Skeletal muscle satellite cell (primary cell): ENCODE measurements at regions not wholly inside any gene's neighbourhood (a gene's known extent, or its start where the extent isn't known, plus 50 kb on each side); places are given as distances from the start of the nearest gene placed in this dataset.
"Not testable (repeated sequence)": the region's sequence is repeated elsewhere in the genome, so short reads cannot be mapped to it uniquely, and the experiment has no call there.

ENCODE experiments used
- H3K27me3 ChIP-seq: 2 replicates; pipeline ENCODE4 v1.7.0; 2013; ENCODE audit warnings: low read length; ENCODE audit not compliant: control insufficient read depth, insufficient read depth
- H3K36me3 ChIP-seq: 2 replicates; pipeline ENCODE4 v1.7.0; 2013; ENCODE audit warnings: mild to moderate bottlenecking, control low read depth, low read length; ENCODE audit not compliant: insufficient read depth
- H3K4me1 ChIP-seq: 2 replicates; pipeline ENCODE4 v1.7.0; 2013; ENCODE audit warnings: low read length; ENCODE audit not compliant: control insufficient read depth, insufficient read depth
- H3K4me2 ChIP-seq: 2 replicates; pipeline ENCODE4 v1.7.0; 2013; ENCODE audit warnings: mild to moderate bottlenecking, low read length
- H3K4me3 ChIP-seq: 2 replicates; pipeline ENCODE4 v1.7.0; 2013; ENCODE audit warnings: low read length
- H3K9ac ChIP-seq: 2 replicates; pipeline ENCODE4 v1.7.0; 2013; ENCODE audit warnings: mild to moderate bottlenecking, low read depth, low read length, moderate library complexity
- H3K9me3 ChIP-seq: replicated peaks from 2 replicates; pipeline ENCODE4 v1.7.0; 2013; ENCODE audit warnings: mild to moderate bottlenecking, control low read depth, low read length

- H3K36me3 ChIP-seq: no peaks in the 10 kb centered on the region
- no peak overlapping the region for H3K4me2 ChIP-seq
- H3K4me3 ChIP-seq: no peak overlapping the region
- H3K9ac ChIP-seq: no peak overlapping the region
- no peaks in the 10 kb centered on the region for H3K9me3 ChIP-seq
- no peaks in the 10 kb centered on the region for H3K27me3 ChIP-seq
- H3K4me1 ChIP-seq: no peaks in the 10 kb centered on the region
These were observed 357.0 kb upstream of the AADAT start for GRCh38 chr4:170446782-170447181.

DNA sequence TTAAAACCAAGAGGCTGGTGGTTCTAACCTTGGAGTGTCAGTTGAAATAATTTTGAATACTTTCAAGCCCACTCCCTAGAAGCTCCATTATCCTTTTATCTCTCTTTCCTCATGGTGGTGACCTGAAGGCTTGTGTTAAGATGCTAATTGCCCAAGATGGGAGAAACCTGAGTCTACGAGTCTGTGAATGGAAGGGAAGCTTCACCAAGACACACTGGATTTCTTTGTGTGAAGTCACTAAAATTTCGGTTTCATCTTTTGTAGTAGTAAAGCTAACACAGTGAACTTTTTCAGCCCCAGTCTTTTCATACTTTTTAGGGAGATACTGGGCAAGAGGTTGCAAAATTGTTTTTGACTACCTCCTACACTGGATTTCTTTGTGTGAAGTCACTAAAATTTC, 351.4 kb upstream of the AADAT start:
- H3K4me1 ChIP-seq, H3K9me3 ChIP-seq, H3K4me2 ChIP-seq, H3K36me3 ChIP-seq, H3K9ac ChIP-seq, H3K4me3 ChIP-seq, H3K27me3 ChIP-seq: not testable (repeated sequence)

DNA sequence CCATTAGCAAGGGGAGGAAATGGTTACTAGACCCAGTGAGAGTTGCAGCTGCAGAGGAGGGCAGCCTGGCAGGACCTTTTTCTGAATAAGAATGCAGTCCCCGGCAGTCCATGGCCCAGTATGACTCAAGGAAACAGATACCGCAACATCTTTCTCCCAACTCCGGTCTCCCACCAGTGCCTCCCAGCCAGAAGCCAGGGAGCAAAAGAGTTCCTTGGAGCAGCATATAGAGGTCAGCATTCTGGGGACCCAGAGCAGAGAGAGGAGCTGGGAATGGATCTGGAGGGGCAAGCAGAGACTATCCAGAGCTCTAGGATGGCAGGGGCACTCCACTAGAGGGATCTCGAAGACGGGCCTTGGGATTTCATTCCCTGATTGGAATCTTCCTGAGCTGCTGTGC, 339.2 kb upstream of the AADAT start:
- Histone ChIP-seq H3K9me3 (no peaks in the 10 kb centered on the region), H3K27me3 (no peaks in the 10 kb centered on the region), H3K4me3 (no peak overlapping the region), H3K4me2 (no peak overlapping the region), H3K4me1 (no peaks in the 10 kb centered on the region), H3K36me3 (no peaks in the 10 kb centered on the region), H3K9ac (no peak overlapping the region)

GRCh38 chr4:170425521-170426143, 335.9 kb upstream of the AADAT start:
- Histone ChIP-seq H3K36me3 (no peaks in the 10 kb centered on the region), H3K4me1 (peaks cover 5% of the 10 kb centered on the region), H3K27me3 (no peaks in the 10 kb centered on the region), H3K4me3 (no peak overlapping the region), H3K9ac (no peak overlapping the region), H3K4me2 (no peak overlapping the region), H3K9me3 (no peaks in the 10 kb centered on the region)

GRCh38 chr4:170425040-170425439, 335.3 kb upstream of the AADAT start:
- Histone ChIP-seq H3K4me2 (no peak overlapping the region), H3K9ac (no peak overlapping the region), H3K36me3 (no peaks in the 10 kb centered on the region), H3K9me3 (no peaks in the 10 kb centered on the region), H3K4me1 (peaks cover 5% of the 10 kb centered on the region), H3K27me3 (no peaks in the 10 kb centered on the region), H3K4me3 (no peak overlapping the region)

DNA sequence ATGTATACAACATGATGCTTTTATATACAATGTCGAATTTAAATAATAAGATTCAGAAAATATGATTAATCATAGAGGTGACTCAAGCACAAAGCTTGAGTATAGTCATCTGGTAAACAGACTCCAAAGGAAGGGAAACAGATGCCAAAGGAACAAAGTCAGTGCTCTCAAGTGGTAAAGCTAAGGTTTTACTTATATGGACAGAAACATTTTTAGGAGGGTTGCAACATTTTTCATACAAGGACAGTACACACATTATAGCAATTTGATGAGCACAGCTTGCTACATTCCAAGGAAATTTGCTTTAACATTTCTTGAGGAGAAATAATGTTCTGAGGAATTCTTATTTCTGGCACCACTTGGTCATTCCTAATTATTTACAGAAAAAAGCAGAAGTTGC, 333.4 kb upstream of the AADAT start:
- Histone ChIP-seq H3K9ac (no peak overlapping the region), H3K4me3 (no peak overlapping the region), H3K4me1 (peaks cover 5% of the 10 kb centered on the region), H3K36me3 (no peaks in the 10 kb centered on the region), H3K4me2 (no peak overlapping the region), H3K27me3 (no peaks in the 10 kb centered on the region), H3K9me3 (no peaks in the 10 kb centered on the region)

- no peak overlapping the region for H3K9ac ChIP-seq
These were observed 330.5 kb upstream of the AADAT start for GRCh38 chr4:170420255-170420693.

GRCh38 chr4:170414961-170415360, 325.2 kb upstream of the AADAT start:
- no peaks in the 10 kb centered on the region for H3K36me3 ChIP-seq
- no peak overlapping the region for H3K9ac ChIP-seq
- H3K27me3 ChIP-seq: no peaks in the 10 kb centered on the region
- H3K4me2 ChIP-seq: no peak overlapping the region
- H3K4me3 ChIP-seq: no peak overlapping the region
- H3K9me3 ChIP-seq: no peaks in the 10 kb centered on the region
- no peaks in the 10 kb centered on the region for H3K4me1 ChIP-seq

More at GRCh38 chr4:170420255-170420693, 330.5 kb upstream of the AADAT start:
- H3K4me3 ChIP-seq: no peak overlapping the region
- H3K4me1 ChIP-seq: peaks cover 5% of the 10 kb centered on the region
- H3K9me3 ChIP-seq: no peaks in the 10 kb centered on the region
- H3K27me3 ChIP-seq: no peaks in the 10 kb centered on the region
- no peak overlapping the region for H3K4me2 ChIP-seq
- no peaks in the 10 kb centered on the region for H3K36me3 ChIP-seq

GRCh38 chr4:170414360-170414759, 324.6 kb upstream of the AADAT start:
- no peak overlapping the region for H3K4me3 ChIP-seq
- no peaks in the 10 kb centered on the region for H3K4me1 ChIP-seq
- no peak overlapping the region for H3K9ac ChIP-seq
- H3K9me3 ChIP-seq: no peaks in the 10 kb centered on the region
- H3K4me2 ChIP-seq: no peak overlapping the region
- no peaks in the 10 kb centered on the region for H3K36me3 ChIP-seq
- H3K27me3 ChIP-seq: no peaks in the 10 kb centered on the region

DNA sequence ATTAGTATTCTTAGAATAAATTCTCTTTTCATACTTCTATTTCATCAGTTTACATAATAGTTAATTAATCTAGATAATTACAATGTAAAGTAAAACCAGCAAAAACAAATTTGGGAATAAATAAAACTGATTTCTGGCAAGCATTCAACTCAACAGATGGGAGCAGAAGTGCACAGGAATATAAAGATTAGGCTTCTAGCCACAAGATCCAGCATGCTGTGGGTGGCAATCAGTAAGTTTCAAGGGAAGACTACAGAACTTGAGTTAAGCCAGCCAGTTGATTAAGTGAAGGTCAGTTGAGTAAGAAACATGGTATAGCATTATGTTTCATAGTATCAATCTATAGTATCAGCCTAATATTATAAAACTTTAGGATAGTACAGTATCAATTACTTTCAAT, 324.2 kb upstream of the AADAT start:
- Histone ChIP-seq H3K9me3 (no peaks in the 10 kb centered on the region), H3K9ac (no peak overlapping the region), H3K4me1 (no peaks in the 10 kb centered on the region), H3K36me3 (no peaks in the 10 kb centered on the region), H3K4me2 (no peak overlapping the region), H3K4me3 (no peak overlapping the region), H3K27me3 (no peaks in the 10 kb centered on the region)

- no peaks in the 10 kb centered on the region for H3K9me3 ChIP-seq
- H3K4me1 ChIP-seq: peaks cover 11% of the 10 kb centered on the region
- no peak overlapping the region for H3K9ac ChIP-seq
- H3K4me3 ChIP-seq: no peak overlapping the region
- H3K27me3 ChIP-seq: no peaks in the 10 kb centered on the region
- H3K4me2 ChIP-seq: no peak overlapping the region
- no peaks in the 10 kb centered on the region for H3K36me3 ChIP-seq
These were observed 310.6 kb upstream of the AADAT start for GRCh38 chr4:170400361-170400760.

GRCh38 chr4:170399581-170400293, 310.0 kb upstream of the AADAT start:
- H3K4me2 ChIP-seq: no peak overlapping the region
- no peaks in the 10 kb centered on the region for H3K27me3 ChIP-seq
- no peak overlapping the region for H3K4me3 ChIP-seq
- H3K9ac ChIP-seq: no peak overlapping the region
- H3K4me1 ChIP-seq: peaks cover 11% of the 10 kb centered on the region
- H3K9me3 ChIP-seq: no peaks in the 10 kb centered on the region
- H3K36me3 ChIP-seq: no peaks in the 10 kb centered on the region
